NOMO-1 (cell line): ENCODE measurements at regions not wholly inside any gene's neighbourhood (a gene's known extent, or its start where the extent isn't known, plus 50 kb on each side); places are given as distances from the start of the nearest gene placed in this dataset.
"Not testable (repeated sequence)": the region's sequence is repeated elsewhere in the genome, so short reads cannot be mapped to it uniquely, and the experiment has no call there.

ENCODE experiments used
- DNase-seq, 2 experiments: peaks; one replicate each; lab custom pipeline; 2025; ENCODE audit not compliant: unreplicated experiment in 2 of 2; lab: John Stamatoyannopoulos, UW

- not testable (repeated sequence) for DNase-seq
Measured at GRCh38 chr12:14032191-14032590, 50.8 kb upstream of the GRIN2B start.

GRCh38 chr12:14043776-14044175 lies 62.4 kb upstream of the GRIN2B start:
- no peak for DNase-seq

GRCh38 chr12:14048941-14049545 lies 67.6 kb upstream of the GRIN2B start:
- no peak for DNase-seq

- DNase-seq: no peak
Measured at GRCh38 chr12:14057895-14058294, 76.5 kb upstream of the GRIN2B start.

- no peak for DNase-seq
Measured at GRCh38 chr12:14058717-14059116, 77.3 kb upstream of the GRIN2B start.

- DNase-seq: no peak
Measured at GRCh38 chr12:14059548-14059947, 78.1 kb upstream of the GRIN2B start.

- DNase-seq: no peak
Measured at GRCh38 chr12:14065616-14066015, 84.2 kb upstream of the GRIN2B start.

- no peak for DNase-seq
Measured at GRCh38 chr12:14066021-14066420, 84.6 kb upstream of the GRIN2B start.

- no peak for DNase-seq
Measured at GRCh38 chr12:14068961-14069360, 87.6 kb upstream of the GRIN2B start.

- no peak for DNase-seq
Measured at GRCh38 chr12:14071833-14072232, 90.4 kb upstream of the GRIN2B start.

- DNase-seq: no peak
Measured at GRCh38 chr12:14072987-14073386, 91.6 kb upstream of the GRIN2B start.

GRCh38 chr12:14075797-14076393 lies 94.5 kb upstream of the GRIN2B start:
- DNase-seq: no peak

- DNase-seq: no peak
Measured at GRCh38 chr12:14076538-14076937, 95.1 kb upstream of the GRIN2B start.

GRCh38 chr12:14086838-14087237 lies 105.4 kb upstream of the GRIN2B start:
- DNase-seq: no peak

GRCh38 chr12:14099994-14100393 lies 118.6 kb upstream of the GRIN2B start:
- DNase-seq: no peak

- DNase-seq: not testable (repeated sequence)
Measured at GRCh38 chr12:14101556-14101955, 120.2 kb upstream of the GRIN2B start.

GRCh38 chr12:14111230-14111865 lies 129.9 kb upstream of the GRIN2B start:
- DNase-seq: no peak

- no peak for DNase-seq
Measured at GRCh38 chr12:14113031-14113430, 131.6 kb upstream of the GRIN2B start.

GRCh38 chr12:14126692-14127091 lies 145.3 kb upstream of the GRIN2B start:
- no peak for DNase-seq

- DNase-seq: no peak
Measured at GRCh38 chr12:14129611-14130195, 148.3 kb upstream of the GRIN2B start.

- no peak for DNase-seq
Measured at GRCh38 chr12:14135996-14136395, 154.6 kb upstream of the GRIN2B start.

GRCh38 chr12:14138495-14138894 lies 157.1 kb upstream of the GRIN2B start:
- no peak for DNase-seq
